H1 (cell line): ENCODE measurements at regions not wholly inside any gene's neighbourhood (a gene's known extent, or its start where the extent isn't known, plus 50 kb on each side); places are given as distances from the start of the nearest gene placed in this dataset.

Experiments
- ASH2L ChIP-seq: fragments of 200-600, 300-600 bp; sonication (generic); IDR thresholded peaks from one replicate; pipeline ENCODE4 v1.7.1; 2017; ENCODE audit warnings: low read length
- CHD1 ChIP-seq: IDR thresholded peaks from 2 replicates; pipeline ENCODE4 v1.6.1; 2012; ENCODE audit warnings: low read depth, low read length, improper control_type of control experiment
- CTCF ChIP-seq, 3 experiments: IDR thresholded peaks; 1 replicate in 2 of 3; 2 replicates in 1 of 3; pipeline versions ENCODE4 v1.5.1 to v1.6.1; 2011; ENCODE audit warnings: low read length in 3 of 3, mild to moderate bottlenecking in 3 of 3, inconsistent platforms in 2 of 3, low read depth in 1 of 3, moderate library complexity in 1 of 3; ENCODE audit not compliant: insufficient read depth in 1 of 3; ENCODE audit errors: control extremely low read depth in 1 of 3
- EP300 ChIP-seq, 2 experiments: IDR thresholded peaks; 1 replicate in 1 of 2; 2 replicates in 1 of 2; pipeline ENCODE4 v1.6.1; 2011 to 2012; ENCODE audit warnings: low read depth in 2 of 2, low read length in 2 of 2, mild to moderate bottlenecking in 2 of 2, borderline replicate concordance in 1 of 2, inconsistent platforms in 1 of 2, moderate library complexity in 1 of 2
- GABPA ChIP-seq: IDR thresholded peaks from 2 replicates; pipeline ENCODE4 v1.6.1; 2011; ENCODE audit warnings: mild to moderate bottlenecking, low read length, moderate library complexity, borderline replicate concordance; ENCODE audit not compliant: insufficient read depth
- JUND ChIP-seq: IDR thresholded peaks from 2 replicates; pipeline ENCODE4 v1.6.1; 2011; ENCODE audit warnings: mild to moderate bottlenecking, improper control_type of control experiment, low read length
- MAX ChIP-seq: IDR thresholded peaks from 2 replicates; pipeline ENCODE4 v1.6.1; 2012; ENCODE audit warnings: inconsistent platforms
- POLR2A ChIP-seq, 2 experiments: IDR thresholded peaks; 1 replicate in 1 of 2; 2 replicates in 1 of 2; pipeline ENCODE4 v1.6.1; 2011; ENCODE audit warnings: low read depth in 2 of 2, low read length in 2 of 2, mild to moderate bottlenecking in 2 of 2; ENCODE audit errors: control extremely low read depth in 1 of 2
- POLR2AphosphoS5 ChIP-seq: IDR thresholded peaks from 2 replicates; pipeline ENCODE4 v1.6.1; 2011; ENCODE audit warnings: low read depth, low read length
- RAD21 ChIP-seq, 2 experiments: IDR thresholded peaks in 1 of 2; conservative IDR thresholded peaks in 1 of 2; 2 replicates each; pipeline ENCODE4 v1.6.1; 2011; ENCODE audit warnings: low read depth in 2 of 2, low read length in 2 of 2, improper control_type of control experiment in 1 of 2, inconsistent platforms in 1 of 2, mild to moderate bottlenecking in 1 of 2, moderate library complexity in 1 of 2
- TCF12 ChIP-seq: IDR thresholded peaks from 2 replicates; pipeline ENCODE4 v1.6.1; 2011; ENCODE audit warnings: low read depth, mild to moderate bottlenecking, low read length
- ZNF274 ChIP-seq: IDR thresholded peaks from 2 replicates; pipeline ENCODE4 v1.7.0; 2012; ENCODE audit warnings: low read length, borderline replicate concordance; ENCODE audit errors: extremely low read depth
- TF ChIP-seq, protein P1 (sequence below): IDR thresholded peaks from 2 replicates; pipeline ENCODE4 v1.6.1; 2011; ENCODE audit warnings: low read depth, mild to moderate bottlenecking, low read length; ENCODE audit not compliant: insufficient read depth

GRCh38 chr5:112635771-112636731, 101.6 kb upstream of the APC start:
- TF ChIP-seq CTCF (IDR thresholded peaks at IDR 0.05; ENCODE audit: control extremely low read depth in 1 of 3, insufficient read depth in 1 of 3, low read depth in 1 of 3, low read length in 3 of 3), result no peak
- no peak for TF ChIP-seq POLR2A (IDR thresholded peaks at IDR 0.05; ENCODE audit: control extremely low read depth in 1 of 2, low read depth in 2 of 2, low read length in 2 of 2)
- TF ChIP-seq RAD21 (IDR thresholded peaks at IDR 0.05 in 1 of 2, conservative IDR thresholded peaks at IDR 0.05 in 1 of 2; ENCODE audit: low read depth in 2 of 2, low read length in 2 of 2), result no peak
- TF ChIP-seq EP300 (IDR thresholded peaks at IDR 0.05; ENCODE audit: borderline replicate concordance in 1 of 2, low read depth in 2 of 2, low read length in 2 of 2), result no peak
- no peak for TF ChIP-seq POLR2AphosphoS5
- TF ChIP-seq MAX, result no peak
- TF ChIP-seq ASH2L, result no peak
- no peak for TF ChIP-seq TCF12
- TF ChIP-seq CHD1, result no peak
- TF ChIP-seq, protein P1, sequence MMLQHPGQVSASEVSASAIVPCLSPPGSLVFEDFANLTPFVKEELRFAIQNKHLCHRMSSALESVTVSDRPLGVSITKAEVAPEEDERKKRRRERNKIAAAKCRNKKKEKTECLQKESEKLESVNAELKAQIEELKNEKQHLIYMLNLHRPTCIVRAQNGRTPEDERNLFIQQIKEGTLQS, result no peak
- TF ChIP-seq ZNF274, result no peak
- no peak for TF ChIP-seq GABPA
- TF ChIP-seq JUND, result no peak
